GM12891 (cell line): ENCODE measurements at regions not wholly inside any gene's neighbourhood (a gene's known extent, or its start where the extent isn't known, plus 50 kb on each side); places are given as distances from the start of the nearest gene placed in this dataset.

Experiments
- DNase-seq: peaks from one replicate; pipeline ENCODE4 v3.0.0; 2011; ENCODE audit warnings: low spot score; ENCODE audit not compliant: insufficient read length
- FAIRE-seq: peaks from 2 replicates; lab custom pipeline; 2011; peaks lifted over from hg19 to GRCh38; lab: Jason Lieb, UNC
- PAX5 ChIP-seq: IDR thresholded peaks from 2 replicates; pipeline ENCODE4 v1.6.1; 2011; ENCODE audit warnings: low read length, moderate library complexity, mild to moderate bottlenecking; ENCODE audit not compliant: insufficient read depth, severe bottlenecking
- POLR2A ChIP-seq: IDR thresholded peaks from 2 replicates; pipeline ENCODE4 v1.6.1; 2011; ENCODE audit warnings: low read depth, low read length, control low read depth
- POLR2AphosphoS5 ChIP-seq: IDR thresholded peaks from 2 replicates; pipeline ENCODE4 v1.6.1; 2011; ENCODE audit warnings: low read depth, low read length, control low read depth
- POU2F2 ChIP-seq: IDR thresholded peaks from 2 replicates; pipeline ENCODE4 v1.6.1; 2011; ENCODE audit warnings: low read depth, mild to moderate bottlenecking, control low read depth, low read length, moderate library complexity
- SPI1 ChIP-seq: IDR thresholded peaks from 2 replicates; pipeline ENCODE4 v1.6.1; 2011; ENCODE audit warnings: low read depth, low read length, control low read depth
- TAF1 ChIP-seq: IDR thresholded peaks from 2 replicates; pipeline ENCODE4 v1.6.1; 2011; ENCODE audit warnings: low read depth, low read length, control low read depth

DNA sequence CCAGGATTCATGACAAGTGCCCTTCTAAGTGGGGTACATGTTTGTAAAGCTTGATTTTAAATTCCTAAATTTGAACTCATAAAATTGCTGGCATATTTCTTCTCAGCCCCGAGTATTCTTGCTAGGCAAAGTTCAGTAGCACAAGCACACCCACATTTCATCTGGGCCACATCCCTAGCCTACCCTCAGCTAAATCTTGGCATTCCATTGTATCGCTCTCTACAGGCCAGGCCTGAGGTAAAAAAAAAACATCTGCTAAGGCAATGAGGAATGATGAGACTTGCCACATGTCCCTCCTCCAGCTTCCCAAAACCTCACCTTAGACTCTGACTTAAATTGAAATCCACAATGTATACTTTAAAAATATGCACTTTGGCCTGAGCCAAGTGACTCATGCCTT lies 51.4 kb upstream of the VCX3B start:
- no peak for TF ChIP-seq POLR2AphosphoS5
- TF ChIP-seq POU2F2, result no peak
- TF ChIP-seq PAX5, result no peak
- TF ChIP-seq POLR2A, result no peak
- TF ChIP-seq SPI1, result no peak
- no peak for TF ChIP-seq TAF1
- no peak for FAIRE-seq

More for the DNA sequence above, 51.4 kb upstream of the VCX3B start:
- no peak for DNase-seq
